Stimulated activated effector memory CD8-positive, alpha-beta T cell treated with anti-CD3 and anti-CD28 coated beads, Interleukin-12 subunit alpha, Interleukin-12 subunit beta, amount 100 ng/mL, for 72 hours (primary cell): ENCODE measurements at regions not wholly inside any gene's neighbourhood (a gene's known extent, or its start where the extent isn't known, plus 50 kb on each side); places are given as distances from the start of the nearest gene placed in this dataset.

ENCODE experiments used
- ATAC-seq: fragments of 150-1000 bp; cut with Tn5 transposase; 2 replicates; pipeline ENCODE4 v1.10.0; 2021
- DNase-seq, 2 donors: peaks; one replicate each; pipeline ENCODE4 v3.0.0; 2021 to 2022; ENCODE audit warnings: low spot score in 2 of 2
- H3K27ac Mint-ChIP-seq: one replicate; pipeline ENCODE4 v1.8.0; 2022; ENCODE audit warnings: mild to moderate bottlenecking, mixed read lengths
- H3K36me3 Mint-ChIP-seq: one replicate; pipeline ENCODE4 v1.8.0; 2022; ENCODE audit warnings: mild to moderate bottlenecking, mixed read lengths
- H3K4me1 Mint-ChIP-seq: one replicate; pipeline ENCODE4 v1.8.0; 2022; ENCODE audit warnings: mixed read lengths
- H3K4me3 Mint-ChIP-seq: one replicate; pipeline ENCODE4 v1.8.0; 2022; ENCODE audit warnings: mild to moderate bottlenecking, mixed read lengths
- H3K9me3 Mint-ChIP-seq: one replicate; pipeline ENCODE4 v1.8.0; 2022; ENCODE audit warnings: mixed read lengths

GRCh38 chr5:148927307-148927946 lies 101.0 kb downstream of the ADRB2 start:
- H3K9me3 Mint-ChIP-seq: no peaks in the 10 kb centered on the region
- H3K4me3 Mint-ChIP-seq: no peak overlapping the region
- no peak for DNase-seq
- H3K4me1 Mint-ChIP-seq: peaks cover 34% of the 10 kb centered on the region
- no peak overlapping the region for H3K27ac Mint-ChIP-seq
- ATAC-seq: no peak
- no peaks in the 10 kb centered on the region for H3K36me3 Mint-ChIP-seq

GRCh38 chr5:148928141-148928540 lies 101.7 kb downstream of the ADRB2 start:
- no peak overlapping the region for H3K4me3 Mint-ChIP-seq
- peaks cover 27% of the 10 kb centered on the region for H3K4me1 Mint-ChIP-seq
- ATAC-seq (no peak), DNase-seq (no peak)
- no peaks in the 10 kb centered on the region for H3K36me3 Mint-ChIP-seq
- H3K9me3 Mint-ChIP-seq: no peaks in the 10 kb centered on the region
- no peak overlapping the region for H3K27ac Mint-ChIP-seq

GRCh38 chr5:148931453-148932057 lies 105.1 kb downstream of the ADRB2 start:
- H3K4me1 Mint-ChIP-seq: peaks cover 11% of the 10 kb centered on the region
- DNase-seq (no peak), ATAC-seq (no peak)
- H3K36me3 Mint-ChIP-seq: no peaks in the 10 kb centered on the region
- H3K9me3 Mint-ChIP-seq: no peaks in the 10 kb centered on the region
- H3K4me3 Mint-ChIP-seq: no peak overlapping the region
- H3K27ac Mint-ChIP-seq: no peak overlapping the region

GRCh38 chr5:148932355-148932935 lies 106.0 kb downstream of the ADRB2 start:
- Mint-ChIP-seq H3K9me3 (no peaks in the 10 kb centered on the region), H3K4me1 (peaks cover 7% of the 10 kb centered on the region), H3K27ac (no peak overlapping the region), H3K36me3 (no peaks in the 10 kb centered on the region), H3K4me3 (no peak overlapping the region)
- DNase-seq (no peak), ATAC-seq (no peak)

DNA sequence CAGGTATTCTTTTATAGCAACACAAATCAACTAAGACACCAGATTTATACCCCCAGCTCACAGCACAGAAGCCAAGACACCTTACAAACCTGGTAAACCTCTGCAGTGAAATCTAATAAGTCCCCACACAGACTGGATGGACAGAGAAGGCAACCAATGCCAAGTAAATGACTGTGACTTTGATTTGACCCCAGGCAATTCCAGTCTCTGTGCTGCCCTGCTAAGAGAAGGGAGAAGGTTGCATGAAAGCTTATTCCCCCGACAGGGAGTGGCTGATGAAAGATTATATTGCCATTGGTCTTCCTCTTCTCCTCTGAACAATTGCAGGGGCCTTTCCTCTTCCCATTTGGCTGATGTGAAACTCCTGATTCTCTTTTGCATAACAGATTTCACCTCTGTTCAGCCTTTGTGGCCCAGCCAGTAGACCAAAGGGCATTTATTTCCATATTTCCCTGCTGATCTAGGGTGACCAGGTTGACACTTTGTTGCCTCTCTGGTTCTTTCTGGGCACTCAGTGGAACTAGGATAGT lies 107.6 kb downstream of the ADRB2 start:
- Mint-ChIP-seq H3K9me3 (no peaks in the 10 kb centered on the region), H3K4me1 (peaks cover 13% of the 10 kb centered on the region), H3K4me3 (no peak overlapping the region), H3K27ac (no peak overlapping the region), H3K36me3 (no peaks in the 10 kb centered on the region)
- DNase-seq (no peak), ATAC-seq (no peak)

DNA sequence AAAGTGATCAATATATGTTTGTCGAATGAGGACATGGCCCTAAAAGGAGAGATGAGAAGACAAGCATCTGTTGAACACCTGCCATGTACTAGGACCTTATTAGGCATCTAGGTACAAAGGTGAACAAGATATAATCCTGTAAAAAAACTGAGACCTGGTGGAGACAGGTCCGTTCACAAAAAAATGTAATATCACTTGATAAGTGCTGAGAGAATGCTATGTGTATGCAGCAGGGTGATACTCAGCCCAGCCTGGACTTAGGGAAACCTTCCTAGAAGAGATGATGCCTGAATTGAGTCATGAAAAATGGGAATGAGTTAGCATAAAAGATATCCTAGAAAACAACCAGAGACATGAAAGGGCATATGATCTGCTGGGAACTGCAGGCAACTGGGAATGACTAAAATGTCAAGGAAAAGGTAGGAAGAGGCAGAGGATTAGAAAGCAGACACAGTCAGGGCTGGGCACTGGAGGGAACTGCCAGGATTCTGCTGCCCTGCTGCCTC lies 108.5 kb downstream of the ADRB2 start:
- Mint-ChIP-seq H3K27ac (no peak overlapping the region), H3K4me3 (no peak overlapping the region), H3K9me3 (no peaks in the 10 kb centered on the region), H3K4me1 (peaks cover 13% of the 10 kb centered on the region), H3K36me3 (no peaks in the 10 kb centered on the region)
- ATAC-seq (no peak), DNase-seq (no peak)

GRCh38 chr5:148937239-148937638 lies 110.8 kb downstream of the ADRB2 start:
- H3K36me3 Mint-ChIP-seq: no peaks in the 10 kb centered on the region
- DNase-seq (no peak), ATAC-seq (no peak)
- no peak overlapping the region for H3K27ac Mint-ChIP-seq
- H3K9me3 Mint-ChIP-seq: no peaks in the 10 kb centered on the region
- peaks cover 6% of the 10 kb centered on the region for H3K4me1 Mint-ChIP-seq
- H3K4me3 Mint-ChIP-seq: no peak overlapping the region

DNA sequence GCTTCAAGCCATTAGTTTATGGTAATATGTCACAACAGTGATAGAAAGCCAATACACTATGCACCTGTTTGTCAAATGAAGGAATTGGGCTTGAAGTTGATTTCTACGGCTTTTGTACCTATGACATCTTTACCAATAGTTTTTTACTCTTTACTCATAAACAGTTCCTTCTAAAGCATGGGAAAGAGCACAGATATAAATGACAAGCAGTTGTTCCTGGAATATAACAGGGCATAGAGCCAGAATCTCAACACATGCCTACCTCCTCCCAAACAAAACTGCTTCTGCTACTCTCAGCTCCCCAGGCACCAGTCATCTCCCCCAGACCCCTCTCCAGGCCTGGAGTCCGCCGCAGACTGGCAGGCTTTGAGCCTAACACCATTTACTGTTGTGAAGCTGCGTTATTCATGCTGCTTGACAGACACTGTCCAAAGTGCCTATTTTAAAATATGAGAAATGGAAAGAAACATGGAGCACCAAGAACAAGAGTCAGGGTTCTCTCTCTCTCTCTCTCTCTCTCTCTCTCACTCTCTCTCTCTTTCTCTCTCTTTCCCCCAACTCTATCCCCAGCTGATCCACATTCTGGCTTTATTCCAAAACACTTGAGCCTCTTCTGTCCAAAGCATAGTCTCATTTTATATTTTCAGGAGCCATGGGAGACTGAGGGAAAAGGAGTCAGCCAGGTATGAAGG lies 111.6 kb downstream of the ADRB2 start:
- Mint-ChIP-seq H3K4me1 (peaks cover 6% of the 10 kb centered on the region), H3K36me3 (no peaks in the 10 kb centered on the region), H3K9me3 (no peaks in the 10 kb centered on the region), H3K4me3 (no peak overlapping the region), H3K27ac (no peak overlapping the region)
- no peak for ATAC-seq
- DNase-seq: no peak

DNA sequence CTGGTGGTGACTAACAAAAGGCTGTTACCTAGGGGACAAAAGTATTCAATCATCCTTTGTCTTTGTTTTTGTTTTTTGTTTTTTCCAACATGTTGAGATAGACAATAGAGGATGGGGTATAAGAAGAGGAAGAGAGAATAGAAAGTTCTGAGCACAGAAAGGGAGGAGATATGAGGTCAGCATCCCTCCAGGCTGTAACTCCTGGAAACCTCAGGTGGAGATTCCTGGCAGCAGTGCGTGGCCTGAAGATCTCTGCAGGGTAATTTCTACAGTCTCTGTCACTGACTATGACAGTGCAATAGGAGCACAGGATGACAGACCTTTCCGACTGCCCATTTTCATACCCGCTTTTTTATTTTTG lies 112.1 kb downstream of the ADRB2 start:
- H3K9me3 Mint-ChIP-seq: no peaks in the 10 kb centered on the region
- peaks cover 6% of the 10 kb centered on the region for H3K4me1 Mint-ChIP-seq
- ATAC-seq: no peak
- no peaks in the 10 kb centered on the region for H3K36me3 Mint-ChIP-seq
- DNase-seq: no peak
- no peak overlapping the region for H3K27ac Mint-ChIP-seq
- no peak overlapping the region for H3K4me3 Mint-ChIP-seq

DNA sequence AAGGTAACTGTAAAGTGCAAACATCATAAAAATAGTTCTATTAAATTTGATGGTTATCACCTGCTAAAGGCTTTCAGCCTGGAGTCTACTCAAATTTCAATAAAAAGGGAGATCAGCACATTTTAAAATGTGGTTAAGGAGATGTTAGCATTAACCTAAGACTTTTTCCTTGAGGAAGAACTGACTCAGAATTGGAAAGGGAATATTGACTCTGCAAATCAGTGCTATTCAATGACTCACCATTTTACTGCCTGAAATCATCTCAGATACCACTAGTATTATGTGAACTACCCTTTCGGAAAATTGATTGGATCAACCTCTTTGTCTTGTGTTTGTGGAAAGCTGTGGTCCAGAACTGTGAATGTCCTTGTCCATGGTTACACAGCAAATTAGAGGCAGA lies 113.3 kb downstream of the ADRB2 start:
- ATAC-seq: no peak
- Mint-ChIP-seq H3K36me3 (no peaks in the 10 kb centered on the region), H3K4me3 (no peak overlapping the region), H3K27ac (no peak overlapping the region), H3K4me1 (peaks cover 6% of the 10 kb centered on the region), H3K9me3 (no peaks in the 10 kb centered on the region)
- DNase-seq: no peak

DNA sequence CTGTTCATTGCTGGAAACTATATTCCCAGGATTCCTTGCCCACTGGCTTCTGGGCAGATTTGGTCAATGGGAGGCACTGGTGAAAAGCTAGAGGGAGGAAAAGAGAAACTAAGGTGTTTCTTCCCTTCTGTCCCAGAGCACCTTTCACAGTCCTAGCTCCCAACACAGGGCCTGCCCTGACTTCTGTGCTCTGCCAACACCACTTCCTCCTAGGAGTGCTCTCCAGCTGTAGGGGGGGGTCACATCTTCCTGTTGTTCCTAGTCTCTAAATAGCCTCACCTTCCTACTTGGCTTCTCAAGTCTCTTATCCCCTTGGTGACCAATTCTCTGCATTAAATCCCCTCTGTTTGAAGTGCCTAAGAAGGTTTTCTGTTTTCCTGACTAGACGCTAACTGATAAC lies 115.4 kb downstream of the ADRB2 start:
- no peak overlapping the region for H3K27ac Mint-ChIP-seq
- H3K36me3 Mint-ChIP-seq: no peaks in the 10 kb centered on the region
- no peak for DNase-seq
- H3K9me3 Mint-ChIP-seq: no peaks in the 10 kb centered on the region
- no peak overlapping the region for H3K4me3 Mint-ChIP-seq
- peaks cover 6% of the 10 kb centered on the region for H3K4me1 Mint-ChIP-seq
- no peak for ATAC-seq

DNA sequence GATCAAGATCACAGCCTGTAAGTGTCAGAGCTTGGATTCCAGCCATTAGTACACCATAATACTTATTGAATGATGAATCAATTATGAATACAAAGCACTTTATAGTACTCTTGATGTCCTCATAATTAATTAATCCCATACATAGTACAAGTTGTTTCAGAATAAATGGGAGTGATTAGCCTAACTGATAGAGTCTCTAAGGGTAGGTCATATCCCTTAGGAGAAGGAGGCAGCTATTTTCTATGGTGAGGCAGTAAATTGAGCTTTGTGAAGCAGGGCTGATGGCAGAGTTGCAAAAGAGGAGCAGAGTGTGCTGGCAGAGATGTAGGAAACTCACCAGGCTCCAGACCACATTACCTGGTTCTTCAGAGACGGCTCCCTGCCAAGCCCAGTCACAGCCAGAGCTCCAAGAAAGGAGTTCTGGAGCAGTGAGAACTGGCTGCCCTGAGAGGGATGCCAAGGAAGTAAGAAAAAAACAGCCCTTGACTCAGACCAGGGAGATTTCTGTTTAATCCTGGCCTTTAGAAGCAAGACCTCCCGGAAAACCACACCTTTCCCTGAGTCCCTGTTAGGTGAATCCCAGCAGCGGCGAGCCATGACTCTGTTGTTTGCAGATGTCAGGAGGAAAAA lies 112.9 kb downstream of the SH3TC2 start:
- H3K36me3 Mint-ChIP-seq: no peaks in the 10 kb centered on the region
- no peak overlapping the region for H3K27ac Mint-ChIP-seq
- ATAC-seq (no peak), DNase-seq (no peak)
- H3K4me1 Mint-ChIP-seq: no peaks in the 10 kb centered on the region
- no peak overlapping the region for H3K4me3 Mint-ChIP-seq
- H3K9me3 Mint-ChIP-seq: no peaks in the 10 kb centered on the region

DNA sequence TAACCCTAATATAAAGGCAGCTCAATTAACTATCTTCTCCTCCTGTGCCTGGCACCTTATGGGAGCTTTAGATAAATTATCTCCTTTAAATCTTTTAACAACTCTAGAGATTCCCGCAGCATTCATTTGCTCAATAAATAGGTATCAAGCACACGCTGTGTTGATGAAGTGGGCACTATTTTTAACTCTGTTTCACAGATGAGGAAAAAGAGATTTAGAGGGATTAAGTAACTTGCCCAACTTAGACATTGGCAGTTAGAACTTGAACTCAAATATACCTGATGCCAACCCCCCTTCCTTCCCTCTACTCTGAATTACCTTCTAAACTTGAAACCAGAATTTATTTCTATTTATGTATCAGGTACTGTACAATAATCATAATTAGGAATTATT lies 112.4 kb downstream of the SH3TC2 start:
- H3K4me1 Mint-ChIP-seq: no peaks in the 10 kb centered on the region
- H3K4me3 Mint-ChIP-seq: no peak overlapping the region
- H3K36me3 Mint-ChIP-seq: no peaks in the 10 kb centered on the region
- H3K27ac Mint-ChIP-seq: no peak overlapping the region
- DNase-seq (no peak), ATAC-seq (no peak)
- H3K9me3 Mint-ChIP-seq: no peaks in the 10 kb centered on the region

GRCh38 chr5:148950892-148951291 lies 112.0 kb downstream of the SH3TC2 start:
- H3K4me1 Mint-ChIP-seq: no peaks in the 10 kb centered on the region
- ATAC-seq (no peak), DNase-seq (no peak)
- H3K36me3 Mint-ChIP-seq: no peaks in the 10 kb centered on the region
- H3K27ac Mint-ChIP-seq: no peak overlapping the region
- no peak overlapping the region for H3K4me3 Mint-ChIP-seq
- H3K9me3 Mint-ChIP-seq: no peaks in the 10 kb centered on the region

GRCh38 chr5:148951612-148952011 lies 111.2 kb downstream of the SH3TC2 start:
- no peaks in the 10 kb centered on the region for H3K4me1 Mint-ChIP-seq
- no peaks in the 10 kb centered on the region for H3K36me3 Mint-ChIP-seq
- no peak overlapping the region for H3K4me3 Mint-ChIP-seq
- ATAC-seq (no peak), DNase-seq (no peak)
- no peak overlapping the region for H3K27ac Mint-ChIP-seq
- no peaks in the 10 kb centered on the region for H3K9me3 Mint-ChIP-seq
